Uterus (tissue), 3 donors: ENCODE measurements at regions not wholly inside any gene's neighbourhood (a gene's known extent, or its start where the extent isn't known, plus 50 kb on each side); places are given as distances from the start of the nearest gene placed in this dataset.

Experiments
- DNase-seq, 2 donors: peaks; one replicate each; pipeline ENCODE4 v3.0.0-alpha.2; 2019 to 2020
- H3K27ac ChIP-seq, 2 donors: fragments of 200-600 bp; sonication (generic); 1 replicate in 1 of 2; 2 replicates in 1 of 2; pipeline ENCODE4 v1.5.1; 2016 to 2018
- H3K27me3 ChIP-seq, 2 donors: fragments of 200-600 bp; sonication (generic); one replicate each; pipeline ENCODE4 v1.5.1; 2018 to 2019; ENCODE audit warnings: control low read depth in 1 of 2
- H3K36me3 ChIP-seq, 2 donors: fragments of 200-600 bp; sonication (generic); one replicate each; pipeline ENCODE4 v1.5.1; 2019; ENCODE audit warnings: control low read depth in 1 of 2
- H3K4me1 ChIP-seq, 2 donors: fragments of 200-600 bp; sonication (generic); one replicate each; pipeline ENCODE4 v1.5.1; 2018 to 2019; ENCODE audit warnings: control low read depth in 1 of 2
- H3K4me3 ChIP-seq, 2 donors: fragments of 200-600 bp; sonication (generic); 1 replicate in 1 of 2; 2 replicates in 1 of 2; pipeline ENCODE4 v1.5.1; 2018 to 2019; ENCODE audit warnings: mild to moderate bottlenecking in 1 of 2
- H3K9me3 ChIP-seq, 2 donors: fragments of 200-600 bp; sonication (generic); one replicate each; pipeline ENCODE4 v1.5.1; 2019; ENCODE audit warnings: control low read depth in 1 of 2
- CTCF ChIP-seq, 4 experiments: fragments of 200-600 bp in 2 of 4; fragments of 450-650 bp in 2 of 4; sonication (generic) in 2 of 4; IDR thresholded peaks; one replicate each; pipeline ENCODE4 v1.5.1; 2016 to 2019; ENCODE audit warnings: antibody characterized with exemption in 4 of 4, mild to moderate bottlenecking in 2 of 4, moderate library complexity in 1 of 4
- POLR2A ChIP-seq, 2 donors: fragments of 450-650 bp; IDR thresholded peaks; one replicate each; pipeline ENCODE4 v1.6.1; 2016; ENCODE audit warnings: antibody characterized with exemption in 2 of 2, mild to moderate bottlenecking in 1 of 2, moderate library complexity in 1 of 2
- intact Hi-C: fragments of 100-400 bp; cut with DNase I; formaldehyde crosslinking; loops from one replicate; pipeline ENCODE4 v1.15.1; 2023; ENCODE audit warnings: low total_unique reads
- donor health status: DM: yes; HTN: yes; CAD: no.

- no peaks in the 10 kb centered on the region for H3K27me3 ChIP-seq
- H3K4me3 ChIP-seq: no peak overlapping the region
- H3K9me3 ChIP-seq: no peaks in the 10 kb centered on the region
- no peaks in the 10 kb centered on the region for H3K4me1 ChIP-seq
- H3K27ac ChIP-seq: no peak overlapping the region
- no peaks in the 10 kb centered on the region for H3K36me3 ChIP-seq
- TF ChIP-seq CTCF (IDR thresholded peaks at IDR 0.05) (no peak), POLR2A (IDR thresholded peaks at IDR 0.05) (no peak)
- intact Hi-C loops: no loop called here
- no peak for DNase-seq
Measured at GRCh38 chr2:111660811-111661210, 223.2 kb downstream of the ANAPC1 start.

GRCh38 chr2:111661286-111661940 lies 222.6 kb downstream of the ANAPC1 start:
- Histone ChIP-seq H3K4me3 (no peak overlapping the region), H3K36me3 (no peaks in the 10 kb centered on the region), H3K9me3 (no peaks in the 10 kb centered on the region), H3K27me3 (no peaks in the 10 kb centered on the region), H3K27ac (no peak overlapping the region), H3K4me1 (no peaks in the 10 kb centered on the region)
- intact Hi-C loops: no loop called here
- TF ChIP-seq CTCF (IDR thresholded peaks at IDR 0.05) (no peak), POLR2A (IDR thresholded peaks at IDR 0.05) (no peak)
- DNase-seq: no peak

DNA sequence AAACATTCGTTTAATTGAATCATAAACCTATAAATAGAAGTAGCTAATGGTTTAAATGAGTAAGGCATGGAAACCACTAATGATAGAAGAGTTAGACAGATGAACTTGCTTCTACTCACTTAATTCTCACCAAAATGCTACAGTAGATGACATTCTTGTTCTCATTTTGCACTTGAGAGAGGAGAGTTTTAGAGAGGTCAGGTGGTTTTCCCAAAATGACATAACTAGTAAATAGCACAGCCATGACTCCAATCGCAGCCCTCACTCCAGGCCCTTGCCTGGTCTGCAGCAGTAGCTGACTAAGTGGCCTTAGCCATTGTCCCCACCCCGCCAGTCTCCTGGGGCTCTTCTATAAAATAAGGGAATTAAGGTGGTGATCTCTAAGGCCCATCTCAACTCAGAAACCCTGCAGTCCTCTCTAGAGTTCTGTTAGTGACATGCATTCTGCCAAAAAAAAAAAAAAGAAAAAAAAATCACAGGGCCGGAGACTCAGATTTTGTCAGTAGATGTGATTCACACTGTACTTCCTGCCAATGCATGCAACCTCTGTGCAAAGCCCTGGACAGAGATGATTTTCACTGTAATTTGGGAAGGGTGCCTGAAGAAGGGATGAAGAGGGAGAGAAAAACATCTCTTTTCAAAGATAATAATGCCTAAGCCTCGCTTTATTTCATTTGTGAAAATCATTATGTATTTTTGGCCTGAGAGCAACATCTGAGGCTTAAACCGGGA lies 221.8 kb downstream of the ANAPC1 start:
- Histone ChIP-seq H3K27ac (no peak overlapping the region), H3K4me1 (no peaks in the 10 kb centered on the region), H3K9me3 (no peaks in the 10 kb centered on the region), H3K4me3 (no peak overlapping the region), H3K36me3 (no peaks in the 10 kb centered on the region), H3K27me3 (no peaks in the 10 kb centered on the region)
- intact Hi-C loops: no loop called here
- TF ChIP-seq CTCF (IDR thresholded peaks at IDR 0.05) (no peak), POLR2A (IDR thresholded peaks at IDR 0.05) (no peak)
- DNase-seq: no peak

- H3K4me3 ChIP-seq: no peak overlapping the region
- no peaks in the 10 kb centered on the region for H3K9me3 ChIP-seq
- intact Hi-C loops: no loop called here
- no peaks in the 10 kb centered on the region for H3K36me3 ChIP-seq
- H3K27me3 ChIP-seq: no peaks in the 10 kb centered on the region
- H3K4me1 ChIP-seq: no peaks in the 10 kb centered on the region
- DNase-seq: no peak
- TF ChIP-seq CTCF (IDR thresholded peaks at IDR 0.05) (no peak), POLR2A (IDR thresholded peaks at IDR 0.05) (no peak)
- H3K27ac ChIP-seq: no peak overlapping the region
Measured at GRCh38 chr2:111662771-111663470, 221.1 kb downstream of the ANAPC1 start.
